ENCODE measurements at regions not wholly inside any gene's neighbourhood (a gene's known extent, or its start where the extent isn't known, plus 50 kb on each side); places are given as distances from the start of the nearest gene placed in this dataset.

DNA sequence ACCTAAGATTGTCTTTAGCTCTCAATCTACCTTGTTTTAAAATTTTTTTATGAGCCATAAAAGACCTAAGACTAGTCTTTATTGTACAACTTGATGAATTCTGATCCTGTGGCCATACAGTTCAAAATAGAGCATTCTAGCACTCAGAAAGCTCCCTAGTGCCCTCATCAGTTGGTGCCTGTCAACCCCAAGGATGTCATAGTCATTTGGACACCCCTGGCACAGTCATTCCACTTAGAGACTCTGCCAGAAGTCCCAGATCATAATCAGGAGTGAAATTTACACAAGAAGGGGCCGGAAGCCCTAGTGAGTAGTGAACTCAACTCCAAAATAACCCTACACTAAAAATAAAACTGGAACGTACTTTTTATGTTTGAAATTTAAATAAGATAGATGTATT, 80.0 kb upstream of the INSIG1 start:
- Histone ChIP-seq H3K4me2 (ENCODE audit: insufficient read depth, low read length) (no peak overlapping the region), H3K4me3 (ENCODE audit: low read depth in 1 of 2, low read length in 2 of 2) (no peak overlapping the region), H2AFZ (ENCODE audit: low read depth, low read length) (no peak overlapping the region), H4K20me1 (ENCODE audit: insufficient read depth, low read length) (no peaks in the 10 kb centered on the region; the same call in 1 of the 2 replicates), H3K27me3 (ENCODE audit: insufficient read depth, low read length, poor library complexity) (no peaks in the 10 kb centered on the region), H3K79me2 (ENCODE audit: insufficient read depth, low read length) (no peaks in the 10 kb centered on the region), H3K27ac (ENCODE audit: low read length) (no peak overlapping the region), H3K9ac (ENCODE audit: low read depth, low read length) (no peak overlapping the region), H3K36me3 (ENCODE audit: insufficient read depth, low read length) (no peaks in the 10 kb centered on the region), H3K9me3 (ENCODE audit: insufficient read depth, low read length, severe bottlenecking) (no peaks in the 10 kb centered on the region), H3K4me1 (ENCODE audit: insufficient read depth, low read length) (no peaks in the 10 kb centered on the region)
- no peak for ATAC-seq (ENCODE audit: insufficient read depth, low read depth)
- TF ChIP-seq, protein P1, sequence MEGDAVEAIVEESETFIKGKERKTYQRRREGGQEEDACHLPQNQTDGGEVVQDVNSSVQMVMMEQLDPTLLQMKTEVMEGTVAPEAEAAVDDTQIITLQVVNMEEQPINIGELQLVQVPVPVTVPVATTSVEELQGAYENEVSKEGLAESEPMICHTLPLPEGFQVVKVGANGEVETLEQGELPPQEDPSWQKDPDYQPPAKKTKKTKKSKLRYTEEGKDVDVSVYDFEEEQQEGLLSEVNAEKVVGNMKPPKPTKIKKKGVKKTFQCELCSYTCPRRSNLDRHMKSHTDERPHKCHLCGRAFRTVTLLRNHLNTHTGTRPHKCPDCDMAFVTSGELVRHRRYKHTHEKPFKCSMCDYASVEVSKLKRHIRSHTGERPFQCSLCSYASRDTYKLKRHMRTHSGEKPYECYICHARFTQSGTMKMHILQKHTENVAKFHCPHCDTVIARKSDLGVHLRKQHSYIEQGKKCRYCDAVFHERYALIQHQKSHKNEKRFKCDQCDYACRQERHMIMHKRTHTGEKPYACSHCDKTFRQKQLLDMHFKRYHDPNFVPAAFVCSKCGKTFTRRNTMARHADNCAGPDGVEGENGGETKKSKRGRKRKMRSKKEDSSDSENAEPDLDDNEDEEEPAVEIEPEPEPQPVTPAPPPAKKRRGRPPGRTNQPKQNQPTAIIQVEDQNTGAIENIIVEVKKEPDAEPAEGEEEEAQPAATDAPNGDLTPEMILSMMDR (IDR thresholded peaks at IDR 0.05; ENCODE audit: borderline replicate concordance, extremely low read depth, low read length, poor library complexity, severe bottlenecking): no peak
- TF ChIP-seq EZH2 (IDR thresholded peaks at IDR 0.05; ENCODE audit: borderline replicate concordance, low read depth, low read length, severe bottlenecking): no peak
- no peak for DNase-seq

DNA sequence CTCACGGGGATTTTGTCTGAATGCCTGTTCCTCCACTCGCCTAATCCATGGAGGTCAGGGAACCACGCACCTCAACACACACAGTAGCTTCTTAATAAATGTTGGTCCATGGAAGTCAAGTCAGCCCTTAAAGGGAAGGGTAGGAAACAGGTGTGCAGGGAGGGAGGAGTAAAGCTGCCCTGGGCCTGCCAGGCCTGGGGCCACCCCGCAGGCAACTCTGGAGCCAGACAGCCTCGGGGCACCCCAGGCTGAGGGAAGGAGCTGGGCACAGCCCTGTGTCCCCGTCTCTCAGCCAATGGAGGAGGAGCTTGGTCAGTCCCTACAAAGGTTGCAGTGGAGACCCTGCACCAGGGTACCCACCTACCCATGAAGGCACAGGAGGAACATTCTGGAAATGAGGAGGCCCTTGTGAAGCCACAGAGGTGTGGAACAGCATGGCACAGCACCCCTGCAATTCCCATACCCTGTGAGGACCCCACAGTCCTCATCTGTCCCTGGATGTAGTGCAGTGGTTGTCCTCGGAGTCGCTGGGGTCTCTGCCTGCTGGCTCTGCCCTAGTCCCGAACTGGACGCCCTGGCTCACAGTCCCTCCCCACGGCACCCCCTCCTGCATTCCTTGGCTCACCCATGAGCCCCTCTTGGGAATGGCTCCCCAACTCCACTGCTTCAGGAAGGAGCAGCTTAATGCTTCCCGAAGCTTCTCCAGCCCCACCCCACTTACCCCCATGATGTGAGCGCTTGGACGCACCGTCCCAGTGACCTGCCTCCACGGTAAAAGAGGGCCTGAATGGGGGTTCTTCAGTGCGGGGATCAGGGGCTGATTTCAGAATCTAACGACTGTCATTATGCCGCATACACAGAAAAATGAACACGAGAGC, 79.2 kb upstream of the INSIG1 start:
- Histone ChIP-seq H3K27ac (ENCODE audit: low read length) (no peak overlapping the region), H3K4me2 (ENCODE audit: insufficient read depth, low read length) (no peak overlapping the region), H3K79me2 (ENCODE audit: insufficient read depth, low read length) (no peaks in the 10 kb centered on the region)

DNA sequence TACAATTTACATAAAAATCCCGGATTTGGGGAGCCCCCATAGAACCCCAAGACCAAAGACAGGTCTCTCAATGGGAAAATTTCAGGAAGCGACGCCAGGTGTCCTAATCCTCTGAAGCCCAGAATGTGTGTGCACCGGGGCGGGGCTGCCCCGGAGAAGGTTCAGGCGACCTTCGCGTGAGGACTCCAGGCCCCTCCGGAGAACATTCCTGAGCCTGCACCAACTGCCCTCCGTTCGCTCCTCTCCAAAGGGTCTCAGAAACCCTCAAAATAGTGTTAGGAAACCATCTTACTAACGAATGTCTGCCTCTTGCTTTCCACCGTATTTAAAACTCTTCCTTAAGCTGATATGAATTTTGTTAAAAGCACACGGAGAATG, 78.5 kb upstream of the INSIG1 start:
- H3K9me3 ChIP-seq (ENCODE audit: insufficient read depth, low read length, severe bottlenecking): no peaks in the 10 kb centered on the region
- H3K4me2 ChIP-seq (ENCODE audit: insufficient read depth, low read length): no peak overlapping the region
- H3K27ac ChIP-seq (ENCODE audit: low read length): no peak overlapping the region
- no peaks in the 10 kb centered on the region; the same call in 1 of the 2 replicates for H4K20me1 ChIP-seq (ENCODE audit: insufficient read depth, low read length)
- H2AFZ ChIP-seq (ENCODE audit: low read depth, low read length): no peak overlapping the region
- ATAC-seq (ENCODE audit: insufficient read depth, low read depth): no peak
- H3K9ac ChIP-seq (ENCODE audit: low read depth, low read length): no peak overlapping the region
- no peak overlapping the region for H3K4me3 ChIP-seq (ENCODE audit: low read depth in 1 of 2, low read length in 2 of 2)
- no peak for DNase-seq
- no peaks in the 10 kb centered on the region for H3K79me2 ChIP-seq (ENCODE audit: insufficient read depth, low read length)
- no peak for TF ChIP-seq EZH2 (IDR thresholded peaks at IDR 0.05; ENCODE audit: borderline replicate concordance, low read depth, low read length, severe bottlenecking)
- TF ChIP-seq, protein P1 (IDR thresholded peaks at IDR 0.05; ENCODE audit: borderline replicate concordance, extremely low read depth, low read length, poor library complexity, severe bottlenecking): no peak
- H3K4me1 ChIP-seq (ENCODE audit: insufficient read depth, low read length): no peaks in the 10 kb centered on the region
- no peaks in the 10 kb centered on the region for H3K27me3 ChIP-seq (ENCODE audit: insufficient read depth, low read length, poor library complexity)
- H3K36me3 ChIP-seq (ENCODE audit: insufficient read depth, low read length): no peaks in the 10 kb centered on the region

More for the DNA sequence above, 79.2 kb upstream of the INSIG1 start:
- no peaks in the 10 kb centered on the region for H3K9me3 ChIP-seq (ENCODE audit: insufficient read depth, low read length, severe bottlenecking)
- DNase-seq (no peak), ATAC-seq (ENCODE audit: insufficient read depth, low read depth) (no peak)
- no peaks in the 10 kb centered on the region; the same call in 1 of the 2 replicates for H4K20me1 ChIP-seq (ENCODE audit: insufficient read depth, low read length)
- no peak overlapping the region for H3K9ac ChIP-seq (ENCODE audit: low read depth, low read length)
- H3K27me3 ChIP-seq (ENCODE audit: insufficient read depth, low read length, poor library complexity): no peaks in the 10 kb centered on the region
- no peak overlapping the region for H2AFZ ChIP-seq (ENCODE audit: low read depth, low read length)
- no peaks in the 10 kb centered on the region for H3K4me1 ChIP-seq (ENCODE audit: insufficient read depth, low read length)
- no peaks in the 10 kb centered on the region for H3K36me3 ChIP-seq (ENCODE audit: insufficient read depth, low read length)
- TF ChIP-seq, protein P1 (IDR thresholded peaks at IDR 0.05; ENCODE audit: borderline replicate concordance, extremely low read depth, low read length, poor library complexity, severe bottlenecking): no peak
- TF ChIP-seq EZH2 (IDR thresholded peaks at IDR 0.05; ENCODE audit: borderline replicate concordance, low read depth, low read length, severe bottlenecking): no peak
- no peak overlapping the region for H3K4me3 ChIP-seq (ENCODE audit: low read depth in 1 of 2, low read length in 2 of 2)
